ENCODE measurements at regions not wholly inside any gene's neighbourhood (a gene's known extent, or its start where the extent isn't known, plus 50 kb on each side); places are given as distances from the start of the nearest gene placed in this dataset.

DNA sequence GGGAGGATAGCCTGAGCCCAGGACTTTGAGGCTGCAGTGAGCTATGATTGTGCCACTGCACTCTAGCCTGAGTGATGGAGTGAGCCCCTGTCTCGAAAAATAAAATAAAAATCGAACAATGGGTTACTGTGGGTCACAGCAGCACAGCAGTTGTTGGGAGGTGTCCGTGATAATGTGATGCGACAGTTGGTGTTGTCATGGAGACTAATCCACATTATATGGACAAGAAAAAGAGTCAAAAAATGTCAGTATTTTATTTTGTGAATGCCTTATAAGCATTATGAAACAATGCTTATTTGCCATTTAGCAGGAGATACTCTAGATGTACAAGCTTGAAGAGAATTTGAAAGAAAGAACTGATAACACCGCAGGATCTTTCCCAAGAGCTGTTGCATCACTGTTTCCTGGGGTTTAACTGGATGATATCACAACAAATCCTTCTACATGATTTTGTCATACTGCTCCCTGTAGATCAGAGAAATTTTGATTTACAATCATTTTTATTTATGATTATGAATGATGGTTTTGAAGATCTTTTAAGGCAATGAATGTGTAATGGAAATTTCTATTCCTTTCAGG, 195.4 kb downstream of the BAMBI start:
- TF ChIP-seq CTCF (IDR thresholded peaks at IDR 0.05): no peak
- TF ChIP-seq POLR2A (IDR thresholded peaks at IDR 0.05): no peak

All from lower leg skin (tissue), 3 donors.